Stomach (tissue), 8 donors: ENCODE measurements at regions not wholly inside any gene's neighbourhood (a gene's known extent, or its start where the extent isn't known, plus 50 kb on each side); places are given as distances from the start of the nearest gene placed in this dataset.

ENCODE experiments used
- DNase-seq, 2 donors: peaks; one replicate each; pipeline versions ENCODE4 v3.0.0 to v3.0.0-alpha.2; 2013 to 2019
- H3K27ac ChIP-seq, 5 donors: fragments of 200-600 bp in 4 of 5; sonication (generic) in 4 of 5; one replicate each; pipeline ENCODE4 v1.5.1; 2013 to 2019; ENCODE audit warnings: mild to moderate bottlenecking in 1 of 5, moderate library complexity in 1 of 5
- H3K27me3 ChIP-seq, 3 donors: fragments of 200-600 bp; sonication (generic); one replicate each; pipeline ENCODE4 v1.5.1; 2017 to 2019; ENCODE audit warnings: mixed run types in 1 of 3
- H3K36me3 ChIP-seq, 4 donors: fragments of 200-600 bp; sonication (generic); 1 replicate in 3 of 4; 2 replicates in 1 of 4; pipeline ENCODE4 v1.5.1; 2016 to 2019
- H3K4me1 ChIP-seq, 4 donors: fragments of 200-600 bp; sonication (generic); one replicate each; pipeline ENCODE4 v1.5.1; 2016 to 2019
- H3K4me3 ChIP-seq, 4 donors: fragments of 200-600 bp; sonication (generic) in 3 of 4; one replicate each; pipeline ENCODE4 v1.5.1; 2016 to 2019; ENCODE audit warnings: mild to moderate bottlenecking in 1 of 4
- H3K9me3 ChIP-seq, 4 donors: fragments of 200-600 bp; sonication (generic); one replicate each; pipeline ENCODE4 v1.5.1; 2016 to 2019
- CTCF ChIP-seq, 7 experiments: fragments of 450-650 bp in 4 of 7; fragments of 200-600 bp in 3 of 7; sonication (generic) in 3 of 7; IDR thresholded peaks; one replicate each; pipeline ENCODE4 v1.5.1; 2016 to 2019; ENCODE audit warnings: antibody characterized with exemption in 7 of 7, control low read depth in 2 of 7, mild to moderate bottlenecking in 1 of 7
- EP300 ChIP-seq: sonication (generic); formaldehyde crosslinking; IDR thresholded peaks from one replicate; pipeline ENCODE4 v1.6.1; 2017; ENCODE audit warnings: antibody characterized with exemption
- POLR2A ChIP-seq, 4 donors: fragments of 450-650 bp; IDR thresholded peaks; one replicate each; pipeline ENCODE4 v1.6.1; 2016; ENCODE audit warnings: antibody characterized with exemption in 4 of 4, control low read depth in 2 of 4, mild to moderate bottlenecking in 1 of 4, moderate library complexity in 1 of 4
- POLR2AphosphoS5 ChIP-seq, 3 donors: sonication (generic); formaldehyde crosslinking; IDR thresholded peaks; one replicate each; pipeline ENCODE4 v1.6.1; 2016; ENCODE audit warnings: antibody characterized with exemption in 3 of 3
- WGBS, 5 donors: extraction: QIAGEN DNeasy Blood & Tissue Kit in 3 of 5; methylation state at CpG; one replicate each; pipeline versions ENCODE4 v1.1.5 to v1.1.7; 2013 to 2018; 5-methylcytosine and 5-hydroxymethylcytosine counted together
- intact Hi-C: fragments of 100-400 bp; cut with DNase I; formaldehyde crosslinking; loops from one replicate; pipeline ENCODE4 v1.15.1; 2023; ENCODE audit warnings: low total_unique reads
- donor health status: healthy with polysubstance abuse.
- donor health status: Bipolar disorder and iron deficiency.
- donor health status: healthy.

DNA sequence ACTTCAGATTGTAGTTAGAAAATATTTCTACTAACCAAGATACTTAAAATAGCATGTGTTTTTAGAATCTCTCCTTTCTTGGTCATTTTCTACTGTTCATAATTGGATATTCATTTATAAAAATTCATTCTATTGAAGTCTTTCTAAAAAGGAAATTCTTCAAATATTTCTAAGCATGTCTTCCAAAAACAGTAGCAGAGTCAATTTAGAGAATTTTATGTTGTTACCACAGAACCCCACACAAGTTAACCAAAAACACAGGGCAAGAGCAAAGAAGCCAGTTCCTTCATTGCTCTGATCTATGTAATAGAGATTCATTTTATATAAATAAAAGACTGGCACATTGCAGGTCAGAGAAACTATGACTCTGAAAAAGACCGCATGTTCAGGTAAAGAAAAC, 345.1 kb upstream of the PITX2 start:
- H3K27me3 ChIP-seq: peaks cover 0 to 13% (median 6%) of the 10 kb centered on the region in 3 donors
- no peaks in the 10 kb centered on the region for H3K9me3 ChIP-seq
- H3K4me3 ChIP-seq: no peak overlapping the region
- no peaks in the 10 kb centered on the region for H3K4me1 ChIP-seq
- no peaks in the 10 kb centered on the region for H3K36me3 ChIP-seq
- intact Hi-C loops: no loop called here
- H3K27ac ChIP-seq: no peak overlapping the region
- DNase-seq: no peak
- WGBS, 5 donors: 70 to 88% (median 75%) methylated on average over 1 of the region's 1 CpG
- TF ChIP-seq EP300: no peak
- no peak for TF ChIP-seq POLR2AphosphoS5 (IDR thresholded peaks at IDR 0.05)
- no peak for TF ChIP-seq POLR2A (IDR thresholded peaks at IDR 0.05)
- no peak for TF ChIP-seq CTCF (IDR thresholded peaks at IDR 0.05)

DNA sequence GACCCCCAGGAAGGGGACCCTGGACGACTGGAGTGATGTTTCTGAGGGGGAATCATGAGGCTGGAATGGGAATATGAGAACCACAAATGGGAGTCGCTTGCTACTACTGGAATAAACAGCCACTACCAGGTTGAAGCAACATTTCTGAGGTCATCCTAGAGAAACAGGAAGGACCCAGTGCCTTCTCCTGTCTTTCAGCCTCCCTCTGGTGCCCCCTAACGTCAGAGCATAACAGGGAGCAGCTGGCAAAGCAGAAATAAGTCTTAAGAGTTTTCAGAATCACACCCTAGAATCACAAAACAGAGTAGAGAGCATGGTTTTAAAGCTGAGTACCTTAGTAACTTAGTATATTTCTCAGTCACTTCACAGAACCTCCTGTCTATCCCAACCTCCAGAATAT, 347.8 kb upstream of the PITX2 start:
- 1 to 11% (median 3%) methylated on average over 3 of the region's 3 CpGs for WGBS, 5 donors
- Histone ChIP-seq H3K36me3 (no peaks in the 10 kb centered on the region), H3K4me1 (no peaks in the 10 kb centered on the region), H3K27ac (no peak overlapping the region), H3K9me3 (no peaks in the 10 kb centered on the region), H3K4me3 (no peak overlapping the region), H3K27me3 (peaks cover 0 to 6% (median 0%) of the 10 kb centered on the region in 3 donors)
- intact Hi-C loops: no loop called here
- peak; percentile 26 to 47 for DNase-seq
- TF ChIP-seq POLR2AphosphoS5 (IDR thresholded peaks at IDR 0.05) (no peak), CTCF (IDR thresholded peaks at IDR 0.05) (peak in 1 of 7 experiments; percentile 20)

DNA sequence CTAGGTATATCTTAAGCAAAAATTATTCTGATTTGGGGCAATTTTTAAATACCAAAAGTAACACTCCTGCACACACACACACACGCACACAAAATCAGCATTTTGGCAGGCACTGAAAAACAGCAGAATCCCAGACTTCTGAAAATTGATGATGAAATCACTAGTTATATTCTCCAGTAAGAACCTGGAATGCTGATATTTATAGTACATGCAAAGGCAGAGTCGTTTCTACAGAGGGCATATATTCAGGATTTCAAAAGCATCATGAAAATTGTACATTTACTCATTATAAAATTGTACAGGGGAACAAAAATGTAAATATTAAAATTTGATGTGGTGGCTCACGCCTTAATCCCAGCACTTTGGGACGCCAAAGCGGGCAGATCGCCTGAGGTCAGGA, 352.5 kb upstream of the PITX2 start:
- Histone ChIP-seq H3K4me3 (no peak overlapping the region), H3K27me3 (peaks cover 0 to 6% (median 0%) of the 10 kb centered on the region in 3 donors), H3K4me1 (no peaks in the 10 kb centered on the region), H3K27ac (no peak overlapping the region), H3K9me3 (no peaks in the 10 kb centered on the region), H3K36me3 (no peaks in the 10 kb centered on the region)
- 81 to 90% (median 88%) methylated on average over 6 of the region's 6 CpGs for WGBS, 5 donors
- no peak for DNase-seq
- TF ChIP-seq POLR2A (IDR thresholded peaks at IDR 0.05) (no peak), EP300 (no peak), CTCF (IDR thresholded peaks at IDR 0.05) (no peak)
- intact Hi-C loops: no loop called here

DNA sequence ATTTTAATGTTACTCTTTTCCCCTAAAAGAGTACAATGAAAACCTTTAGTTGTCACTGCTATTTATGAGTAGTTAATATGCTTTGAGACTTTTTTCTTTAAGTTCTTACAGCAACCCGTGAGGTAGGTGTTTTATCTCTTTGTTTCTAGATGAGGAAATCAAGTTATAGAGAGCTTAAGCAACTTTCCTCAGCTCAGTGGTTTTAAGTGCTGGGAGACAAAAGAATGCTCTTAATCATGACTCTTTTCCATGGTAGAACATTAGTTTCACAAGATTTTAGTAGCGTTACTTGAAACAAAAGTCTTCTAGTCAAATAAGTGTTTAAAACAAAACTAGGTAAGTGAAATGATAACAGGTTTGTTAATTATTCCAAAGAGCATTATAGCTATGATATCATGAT, 354.7 kb upstream of the PITX2 start:
- H3K9me3 ChIP-seq: no peaks in the 10 kb centered on the region
- H3K4me3 ChIP-seq: no peak overlapping the region
- H3K27ac ChIP-seq: no peak overlapping the region
- DNase-seq: no peak
- intact Hi-C loops: no loop called here
- peaks cover 0 to 2% (median 0%) of the 10 kb centered on the region in 3 donors for H3K27me3 ChIP-seq
- WGBS, 5 donors: 46 to 64% (median 55%) methylated on average over 2 of the region's 2 CpGs
- H3K4me1 ChIP-seq: no peaks in the 10 kb centered on the region
- TF ChIP-seq CTCF (IDR thresholded peaks at IDR 0.05) (no peak), EP300 (no peak), POLR2AphosphoS5 (IDR thresholded peaks at IDR 0.05) (no peak), POLR2A (IDR thresholded peaks at IDR 0.05) (no peak)
- H3K36me3 ChIP-seq: no peaks in the 10 kb centered on the region
